A549 (cell line): ENCODE measurements at regions not wholly inside any gene's neighbourhood (a gene's known extent, or its start where the extent isn't known, plus 50 kb on each side); places are given as distances from the start of the nearest gene placed in this dataset.

ENCODE experiments used
- HDAC2 ChIP-seq: fragments of 200-600 bp; sonication (generic); IDR thresholded peaks from 2 replicates; pipeline ENCODE4 v1.6.1; 2016
- POLR2A ChIP-seq: IDR thresholded peaks from 2 replicates; pipeline ENCODE4 v1.6.1; 2012; ENCODE audit warnings: mild to moderate bottlenecking, low read length
- TF ChIP-seq, protein P1 (sequence below): fragments of >200 bp; sonication (Bioruptor Twin); formaldehyde crosslinking; IDR thresholded peaks from 3 replicates; pipeline ENCODE4 v1.5.1; 2016

- TF ChIP-seq, protein P1, sequence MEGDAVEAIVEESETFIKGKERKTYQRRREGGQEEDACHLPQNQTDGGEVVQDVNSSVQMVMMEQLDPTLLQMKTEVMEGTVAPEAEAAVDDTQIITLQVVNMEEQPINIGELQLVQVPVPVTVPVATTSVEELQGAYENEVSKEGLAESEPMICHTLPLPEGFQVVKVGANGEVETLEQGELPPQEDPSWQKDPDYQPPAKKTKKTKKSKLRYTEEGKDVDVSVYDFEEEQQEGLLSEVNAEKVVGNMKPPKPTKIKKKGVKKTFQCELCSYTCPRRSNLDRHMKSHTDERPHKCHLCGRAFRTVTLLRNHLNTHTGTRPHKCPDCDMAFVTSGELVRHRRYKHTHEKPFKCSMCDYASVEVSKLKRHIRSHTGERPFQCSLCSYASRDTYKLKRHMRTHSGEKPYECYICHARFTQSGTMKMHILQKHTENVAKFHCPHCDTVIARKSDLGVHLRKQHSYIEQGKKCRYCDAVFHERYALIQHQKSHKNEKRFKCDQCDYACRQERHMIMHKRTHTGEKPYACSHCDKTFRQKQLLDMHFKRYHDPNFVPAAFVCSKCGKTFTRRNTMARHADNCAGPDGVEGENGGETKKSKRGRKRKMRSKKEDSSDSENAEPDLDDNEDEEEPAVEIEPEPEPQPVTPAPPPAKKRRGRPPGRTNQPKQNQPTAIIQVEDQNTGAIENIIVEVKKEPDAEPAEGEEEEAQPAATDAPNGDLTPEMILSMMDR, result no peak
- TF ChIP-seq POLR2A, result no peak
- TF ChIP-seq HDAC2, result no peak
Measured at GRCh38 chr14:48914382-48914781, 671.8 kb downstream of the RPS29 start.
